Hematopoietic multipotent progenitor cell treated with erythropoietin and hydrocortisone succinate and interleukin-3 and kit ligand, for 4 days (in vitro differentiated cells): ENCODE measurements at regions not wholly inside any gene's neighbourhood (a gene's known extent, or its start where the extent isn't known, plus 50 kb on each side); places are given as distances from the start of the nearest gene placed in this dataset.
"Not testable (repeated sequence)": the region's sequence is repeated elsewhere in the genome, so short reads cannot be mapped to it uniquely, and the experiment has no call there.

Experiments
- DNase-seq: peaks from one replicate; pipeline ENCODE4 v3.0.0-alpha.2; 2015

- no peak for DNase-seq
Observed at GRCh38 chr10:117797296-117797695, 249.4 kb downstream of the RAB11FIP2 start.

- DNase-seq: no peak
Observed at GRCh38 chr10:117801691-117802090, 245.1 kb downstream of the RAB11FIP2 start.

GRCh38 chr10:117804470-117805011 lies 242.2 kb downstream of the RAB11FIP2 start:
- DNase-seq: no peak

- no peak for DNase-seq
Observed at GRCh38 chr10:117805139-117805538, 241.6 kb downstream of the RAB11FIP2 start.

- no peak for DNase-seq
Observed at GRCh38 chr10:117807441-117807840, 239.3 kb downstream of the RAB11FIP2 start.

GRCh38 chr10:117815816-117816215 lies 230.9 kb downstream of the RAB11FIP2 start:
- DNase-seq: not testable (repeated sequence)

GRCh38 chr10:117817116-117817515 lies 229.6 kb downstream of the RAB11FIP2 start:
- no peak for DNase-seq

- DNase-seq: no peak
Observed at GRCh38 chr10:117818721-117819120, 228.0 kb downstream of the RAB11FIP2 start.

- DNase-seq: no peak
Observed at GRCh38 chr10:117819304-117819703, 227.4 kb downstream of the RAB11FIP2 start.

- DNase-seq: no peak
Observed at GRCh38 chr10:117823980-117824379, 222.8 kb downstream of the RAB11FIP2 start.

GRCh38 chr10:117830205-117830604 lies 216.5 kb downstream of the RAB11FIP2 start:
- DNase-seq: no peak

- peak; percentile 25 for DNase-seq
Observed at GRCh38 chr10:117830787-117831212, 215.9 kb downstream of the RAB11FIP2 start.

GRCh38 chr10:117838500-117839498 lies 207.9 kb downstream of the RAB11FIP2 start:
- DNase-seq: not testable (repeated sequence)

GRCh38 chr10:117856426-117856825 lies 190.3 kb downstream of the RAB11FIP2 start:
- DNase-seq: not testable (repeated sequence)

- no peak for DNase-seq
Observed at GRCh38 chr10:117860135-117860534, 186.6 kb downstream of the RAB11FIP2 start.

GRCh38 chr10:117860823-117861222 lies 185.9 kb downstream of the RAB11FIP2 start:
- DNase-seq: peak; percentile 59

GRCh38 chr10:117861329-117861728 lies 185.4 kb downstream of the RAB11FIP2 start:
- no peak for DNase-seq

- DNase-seq: no peak
Observed at GRCh38 chr10:117863771-117864170, 183.0 kb downstream of the RAB11FIP2 start.

GRCh38 chr10:117865945-117866344 lies 180.8 kb downstream of the RAB11FIP2 start:
- no peak for DNase-seq

- DNase-seq: no peak
Observed at GRCh38 chr10:117868151-117868550, 178.6 kb downstream of the RAB11FIP2 start.

GRCh38 chr10:117875793-117876192 lies 170.9 kb downstream of the RAB11FIP2 start:
- DNase-seq: no peak

GRCh38 chr10:117876210-117876609 lies 170.5 kb downstream of the RAB11FIP2 start:
- no peak for DNase-seq

GRCh38 chr10:117878626-117879025 lies 168.1 kb downstream of the RAB11FIP2 start:
- DNase-seq: no peak

GRCh38 chr10:117884093-117884492 lies 162.6 kb downstream of the RAB11FIP2 start:
- no peak for DNase-seq
